ENCODE measurements at regions not wholly inside any gene's neighbourhood (a gene's known extent, or its start where the extent isn't known, plus 50 kb on each side); places are given as distances from the start of the nearest gene placed in this dataset.

DNA sequence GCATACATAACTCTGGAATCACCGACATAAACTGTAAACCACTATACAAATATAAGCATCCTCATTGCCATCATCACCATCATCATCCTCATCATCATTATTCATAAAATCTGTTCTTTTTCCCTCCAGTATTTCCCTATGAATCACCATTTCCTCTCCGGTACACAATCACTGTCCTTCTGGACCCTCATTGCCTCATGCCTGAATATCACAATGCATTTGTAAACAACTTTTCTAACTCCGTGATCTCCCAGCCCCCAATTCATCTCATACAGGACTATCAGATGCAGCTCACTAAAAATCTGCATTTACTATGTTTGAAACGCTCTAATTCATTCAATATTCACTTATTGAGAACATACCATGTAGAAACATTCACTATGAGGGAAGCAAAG is 339.7 kb downstream of the TBC1D32 start:
- Histone ChIP-seq H3K23me2 (ENCODE audit: low read depth, low read length) (no peaks in the 10 kb centered on the region), H4K8ac (ENCODE audit: extremely low read depth, insufficient read depth, low read length) (no peak overlapping the region), H2BK15ac (ENCODE audit: low read length) (no peak overlapping the region), H2AFZ (ENCODE audit: low read length) (no peak overlapping the region), H3K27me3 (replicated peaks in 1 of 4; ENCODE audit: control insufficient read depth in 3 of 4, extremely low read depth in 1 of 4, insufficient read depth in 3 of 4, low read length in 3 of 4) (no peaks in the 10 kb centered on the region), H3K9me3 (ENCODE audit: insufficient read depth in 2 of 2, low read depth in 1 of 2, low read length in 1 of 2) (no peaks in the 10 kb centered on the region), H3K4ac (replicated peaks; ENCODE audit: insufficient read length, low read depth, low read length) (no peak overlapping the region), H4K91ac (replicated peaks; ENCODE audit: insufficient read length, low read length) (no peak overlapping the region), H2BK12ac (ENCODE audit: low read depth, low read length) (no peak overlapping the region), H3K4me2 (ENCODE audit: insufficient read depth in 1 of 2, low read depth in 2 of 2, low read length in 2 of 2) (no peak overlapping the region), H3K4me3 (ENCODE audit: extremely low read depth in 1 of 4, insufficient read depth in 2 of 4, low read depth in 3 of 4, low read length in 4 of 4) (no peak overlapping the region), H2AK5ac (ENCODE audit: low read depth, low read length) (no peak overlapping the region), H2BK120ac (replicated peaks; ENCODE audit: low read depth, low read length) (no peak overlapping the region), H2BK20ac (ENCODE audit: low read length) (no peak overlapping the region), H4K5ac (ENCODE audit: insufficient read length, low read depth, low read length) (no peak overlapping the region), H3K56ac (replicated peaks; ENCODE audit: insufficient read length, low read depth, low read length) (no peak overlapping the region), H3K79me2 (ENCODE audit: control insufficient read depth in 1 of 2, insufficient read depth in 2 of 2, low read length in 2 of 2) (no peaks in the 10 kb centered on the region), H3K23ac (ENCODE audit: insufficient read length) (no peak overlapping the region), H3K79me1 (ENCODE audit: low read depth, low read length) (no peaks in the 10 kb centered on the region), H3K4me1 (replicated peaks in 1 of 4; ENCODE audit: control insufficient read depth in 3 of 4, insufficient read depth in 4 of 4, low read length in 3 of 4) (no peaks in the 10 kb centered on the region), H3K36me3 (ENCODE audit: control insufficient read depth in 2 of 4, insufficient read depth in 4 of 4, low read length in 3 of 4) (no peaks in the 10 kb centered on the region), H4K20me1 (replicated peaks in 1 of 2; ENCODE audit: control insufficient read depth in 1 of 2, insufficient read depth in 2 of 2, low read length in 2 of 2) (no peaks in the 10 kb centered on the region), H3K14ac (ENCODE audit: insufficient read length) (no peak overlapping the region), H3K27ac (ENCODE audit: low read depth, low read length) (no peak overlapping the region), H3K18ac (ENCODE audit: extremely low read depth, low read length) (no peak overlapping the region), H3K9ac (replicated peaks in 1 of 4; ENCODE audit: extremely low read depth in 1 of 4, low read depth in 3 of 4, low read length in 3 of 4) (no peak overlapping the region), H2BK5ac (ENCODE audit: low read depth, low read length) (no peak overlapping the region)
- no peak for FAIRE-seq
- DNase-seq (ENCODE audit: low read depth in 1 of 2, low spot score in 2 of 2), result no peak
- CTCF ChIA-PET (ENCODE audit: partially characterized antibody), result no interaction called here
- TF ChIP-seq SUZ12 (IDR thresholded peaks at IDR 0.05; ENCODE audit: low read length) (no peak), SIRT6 (IDR thresholded peaks at IDR 0.05; ENCODE audit: low read length) (no peak), HDAC6 (IDR thresholded peaks at IDR 0.05; ENCODE audit: low read depth, low read length) (no peak), SIN3A (conservative IDR thresholded peaks at IDR 0.05 in 1 of 2, IDR thresholded peaks at IDR 0.05 in 1 of 2; ENCODE audit: low read depth in 1 of 2, low read length in 2 of 2) (no peak), SIX5 (IDR thresholded peaks at IDR 0.05; ENCODE audit: low read depth, low read length) (no peak), TAF1 (IDR thresholded peaks at IDR 0.05; ENCODE audit: low read depth, low read length) (no peak), POLR2A (IDR thresholded peaks at IDR 0.05; ENCODE audit: control extremely low read depth in 1 of 2, low read depth in 2 of 2, low read length in 2 of 2) (no peak), BCL11A (IDR thresholded peaks at IDR 0.05; ENCODE audit: low read depth in 2 of 2, low read length in 2 of 2) (no peak), EP300 (IDR thresholded peaks at IDR 0.05; ENCODE audit: borderline replicate concordance in 1 of 2, low read depth in 2 of 2, low read length in 2 of 2) (no peak), ASH2L (IDR thresholded peaks at IDR 0.05; ENCODE audit: low read length) (no peak), POU5F1 (IDR thresholded peaks at IDR 0.05; ENCODE audit: low read depth, low read length) (no peak), CHD2 (IDR thresholded peaks at IDR 0.05; ENCODE audit: low read length) (no peak), RXRA (IDR thresholded peaks at IDR 0.05; ENCODE audit: insufficient read depth, low read depth, low read length) (no peak), TCF12 (IDR thresholded peaks at IDR 0.05; ENCODE audit: low read depth, low read length) (no peak)
- 85% methylated on average over 4 of the region's 4 CpGs; no CpG with 5 or more reads in 1 of the 2 experiments for WGBS, 2 experiments (ENCODE audit: extremely low coverage in 1 of 2, insufficient coverage in 1 of 2, insufficient read length in 1 of 2, insufficient replicate concordance in 2 of 2, low coverage in 1 of 2, low lambda C conversion rate in 2 of 2, missing lambda C conversion rate in 1 of 2)
- POLR2A ChIA-PET (ENCODE audit: partially characterized antibody), result no interaction called here
